ENCODE measurements at regions not wholly inside any gene's neighbourhood (a gene's known extent, or its start where the extent isn't known, plus 50 kb on each side); places are given as distances from the start of the nearest gene placed in this dataset.
A peak's percentile ranks its signal among the peaks of the same experiment; 100 is the strongest.

DNA sequence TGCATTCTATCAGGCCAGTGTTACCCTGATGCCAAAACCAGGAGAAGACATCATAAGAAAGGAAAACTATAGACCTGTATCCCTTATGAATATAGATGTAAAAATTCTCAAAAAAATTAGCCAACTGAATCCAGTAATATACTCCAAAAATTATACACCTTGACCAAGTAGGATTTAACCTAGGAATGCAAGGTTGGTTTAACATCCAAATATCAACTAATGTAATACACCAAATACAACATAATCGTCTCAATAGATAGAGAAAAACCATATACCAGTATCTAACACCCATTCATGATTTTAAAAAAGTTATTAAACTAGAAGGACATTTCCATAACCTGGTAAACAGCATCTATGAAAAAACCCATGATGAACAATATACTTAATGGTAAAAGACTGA lies 56.5 kb upstream of the SELENOK start:
- no peak for DNase-seq (ENCODE audit: insufficient read length, low spot score)
- no peak for FAIRE-seq
- TF ChIP-seq, protein P1, sequence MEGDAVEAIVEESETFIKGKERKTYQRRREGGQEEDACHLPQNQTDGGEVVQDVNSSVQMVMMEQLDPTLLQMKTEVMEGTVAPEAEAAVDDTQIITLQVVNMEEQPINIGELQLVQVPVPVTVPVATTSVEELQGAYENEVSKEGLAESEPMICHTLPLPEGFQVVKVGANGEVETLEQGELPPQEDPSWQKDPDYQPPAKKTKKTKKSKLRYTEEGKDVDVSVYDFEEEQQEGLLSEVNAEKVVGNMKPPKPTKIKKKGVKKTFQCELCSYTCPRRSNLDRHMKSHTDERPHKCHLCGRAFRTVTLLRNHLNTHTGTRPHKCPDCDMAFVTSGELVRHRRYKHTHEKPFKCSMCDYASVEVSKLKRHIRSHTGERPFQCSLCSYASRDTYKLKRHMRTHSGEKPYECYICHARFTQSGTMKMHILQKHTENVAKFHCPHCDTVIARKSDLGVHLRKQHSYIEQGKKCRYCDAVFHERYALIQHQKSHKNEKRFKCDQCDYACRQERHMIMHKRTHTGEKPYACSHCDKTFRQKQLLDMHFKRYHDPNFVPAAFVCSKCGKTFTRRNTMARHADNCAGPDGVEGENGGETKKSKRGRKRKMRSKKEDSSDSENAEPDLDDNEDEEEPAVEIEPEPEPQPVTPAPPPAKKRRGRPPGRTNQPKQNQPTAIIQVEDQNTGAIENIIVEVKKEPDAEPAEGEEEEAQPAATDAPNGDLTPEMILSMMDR (IDR thresholded peaks at IDR 0.05; ENCODE audit: insufficient read depth, missing control alignments): no peak

GRCh38 chr3:53944028-53944427 lies 52.4 kb upstream of the SELENOK start:
- TF ChIP-seq, protein P1 (IDR thresholded peaks at IDR 0.05; ENCODE audit: insufficient read depth, missing control alignments): no peak
- no peak for FAIRE-seq
- no peak for DNase-seq (ENCODE audit: insufficient read length, low spot score)

DNA sequence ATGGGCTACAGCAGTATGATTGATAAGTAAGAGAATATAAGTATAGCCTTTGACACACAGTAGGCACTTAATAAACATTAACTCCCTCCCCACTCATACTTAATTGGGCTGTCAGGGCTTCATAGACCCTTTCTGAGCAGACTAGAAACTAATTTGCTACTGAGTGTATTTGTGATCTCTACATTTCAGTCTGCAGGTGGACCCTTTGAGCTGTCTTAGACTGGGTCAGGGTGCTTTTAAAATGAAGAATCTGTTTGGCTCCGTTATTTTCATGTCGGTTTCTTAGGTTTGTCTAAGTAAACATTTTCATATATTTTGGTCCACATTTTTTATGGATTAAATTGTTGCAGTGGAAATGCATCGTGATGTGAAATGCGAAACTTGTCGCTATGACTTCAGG lies 50.3 kb upstream of the SELENOK start:
- DNase-seq (ENCODE audit: insufficient read length, low spot score): no peak
- no peak for FAIRE-seq
- TF ChIP-seq, protein P1 (IDR thresholded peaks at IDR 0.05; ENCODE audit: insufficient read depth, missing control alignments): peak; percentile 42

Measured in D721Med (cell line).